ENCODE measurements at regions not wholly inside any gene's neighbourhood (a gene's known extent, or its start where the extent isn't known, plus 50 kb on each side); places are given as distances from the start of the nearest gene placed in this dataset.

DNA sequence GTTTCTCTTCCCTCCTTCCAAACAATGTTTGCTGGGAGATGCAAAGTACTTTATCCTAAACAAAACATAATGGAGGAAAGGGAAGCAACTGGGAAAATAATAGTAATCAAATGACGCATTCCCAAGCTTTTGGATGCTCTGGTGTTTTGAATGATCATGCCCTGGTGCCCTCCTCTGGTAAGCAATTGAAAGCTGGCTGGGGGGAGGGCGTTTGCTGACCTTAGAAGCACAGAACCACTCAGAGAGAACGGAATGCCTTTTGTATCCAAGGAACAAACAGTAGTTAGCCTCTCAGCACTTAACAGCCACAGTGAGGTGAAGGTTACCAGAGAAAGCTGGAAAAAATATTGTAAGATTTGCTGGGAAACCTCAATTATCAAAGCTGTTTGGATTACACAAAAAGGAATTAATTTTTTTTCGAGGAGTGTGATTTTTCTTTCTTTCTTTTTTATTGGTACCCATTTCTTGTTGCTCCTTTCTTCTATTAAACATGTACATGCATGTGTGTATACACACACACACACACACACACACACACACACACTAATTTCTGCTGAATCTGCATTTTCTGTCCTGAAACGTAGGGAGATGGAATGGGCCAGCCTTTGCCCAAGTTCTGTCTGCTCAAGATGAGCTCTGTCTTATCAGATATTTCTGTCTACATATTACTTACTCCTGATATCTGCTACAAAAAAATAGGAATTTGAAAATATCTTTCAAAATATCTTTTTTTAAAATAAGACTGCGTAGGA, 155.8 kb upstream of the IGFBP7 start:
- Histone ChIP-seq H3K36me3 (ENCODE audit: insufficient read depth, low read length) (no peaks in the 10 kb centered on the region), H3K4me1 (ENCODE audit: insufficient read depth, low read length) (peaks cover 9% of the 10 kb centered on the region), H3K9me3 (ENCODE audit: low read length) (no peaks in the 10 kb centered on the region), H3K27me3 (ENCODE audit: control insufficient read depth in 1 of 2, insufficient read depth in 2 of 2, low read length in 2 of 2) (no peaks in the 10 kb centered on the region), H3K4me3 (ENCODE audit: low read depth in 1 of 2, low read length in 2 of 2) (no peak overlapping the region), H3K27ac (ENCODE audit: low read depth, low read length) (no peak overlapping the region), H3K9ac (ENCODE audit: low read length) (no peak overlapping the region)

- Histone ChIP-seq H3K27ac (ENCODE audit: low read depth, low read length) (no peak overlapping the region), H3K9ac (ENCODE audit: low read length) (no peak overlapping the region), H3K4me3 (ENCODE audit: low read depth in 1 of 2, low read length in 2 of 2) (no peak overlapping the region), H3K4me1 (ENCODE audit: insufficient read depth, low read length) (peaks cover 5% of the 10 kb centered on the region), H3K27me3 (ENCODE audit: control insufficient read depth in 1 of 2, insufficient read depth in 2 of 2, low read length in 2 of 2) (no peaks in the 10 kb centered on the region), H3K36me3 (ENCODE audit: insufficient read depth, low read length) (no peaks in the 10 kb centered on the region), H3K9me3 (ENCODE audit: low read length) (no peaks in the 10 kb centered on the region)
Observed at GRCh38 chr4:57254754-57255153, 144.6 kb upstream of the IGFBP7 start.

DNA sequence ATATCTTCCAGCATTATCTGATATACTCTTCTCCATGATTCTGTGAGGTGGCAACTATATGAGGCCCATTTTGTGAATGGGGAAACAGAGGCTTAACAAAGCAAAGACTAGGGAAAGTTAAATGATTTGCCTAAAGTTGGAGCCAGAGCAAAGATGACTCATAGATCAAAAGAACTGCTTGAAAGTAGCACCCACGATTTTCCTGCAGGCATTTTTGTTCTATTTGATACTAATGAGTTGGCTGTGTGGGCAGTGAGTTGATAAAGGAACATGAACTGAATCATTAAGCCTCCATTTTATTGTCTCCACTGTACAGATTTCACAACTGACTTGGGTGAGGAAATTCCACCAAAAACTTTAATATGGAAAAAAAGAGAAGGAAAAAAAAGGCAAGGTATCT, 138.9 kb upstream of the IGFBP7 start:
- H3K4me1 ChIP-seq (ENCODE audit: insufficient read depth, low read length), result no peaks in the 10 kb centered on the region
- H3K36me3 ChIP-seq (ENCODE audit: insufficient read depth, low read length), result no peaks in the 10 kb centered on the region
- no peak overlapping the region for H3K4me3 ChIP-seq (ENCODE audit: low read depth in 1 of 2, low read length in 2 of 2)
- no peaks in the 10 kb centered on the region for H3K9me3 ChIP-seq (ENCODE audit: low read length)
- H3K27ac ChIP-seq (ENCODE audit: low read depth, low read length), result no peak overlapping the region
- H3K9ac ChIP-seq (ENCODE audit: low read length), result no peak overlapping the region
- no peaks in the 10 kb centered on the region for H3K27me3 ChIP-seq (ENCODE audit: control insufficient read depth in 1 of 2, insufficient read depth in 2 of 2, low read length in 2 of 2)

- Histone ChIP-seq H3K9me3 (ENCODE audit: low read length) (no peaks in the 10 kb centered on the region), H3K9ac (ENCODE audit: low read length) (no peak overlapping the region), H3K27ac (ENCODE audit: low read depth, low read length) (no peak overlapping the region), H3K4me3 (ENCODE audit: low read depth in 1 of 2, low read length in 2 of 2) (no peak overlapping the region), H3K36me3 (ENCODE audit: insufficient read depth, low read length) (no peaks in the 10 kb centered on the region), H3K4me1 (ENCODE audit: insufficient read depth, low read length) (no peaks in the 10 kb centered on the region), H3K27me3 (ENCODE audit: control insufficient read depth in 1 of 2, insufficient read depth in 2 of 2, low read length in 2 of 2) (no peaks in the 10 kb centered on the region)
Observed at GRCh38 chr4:57243076-57243475, 132.9 kb upstream of the IGFBP7 start.

DNA sequence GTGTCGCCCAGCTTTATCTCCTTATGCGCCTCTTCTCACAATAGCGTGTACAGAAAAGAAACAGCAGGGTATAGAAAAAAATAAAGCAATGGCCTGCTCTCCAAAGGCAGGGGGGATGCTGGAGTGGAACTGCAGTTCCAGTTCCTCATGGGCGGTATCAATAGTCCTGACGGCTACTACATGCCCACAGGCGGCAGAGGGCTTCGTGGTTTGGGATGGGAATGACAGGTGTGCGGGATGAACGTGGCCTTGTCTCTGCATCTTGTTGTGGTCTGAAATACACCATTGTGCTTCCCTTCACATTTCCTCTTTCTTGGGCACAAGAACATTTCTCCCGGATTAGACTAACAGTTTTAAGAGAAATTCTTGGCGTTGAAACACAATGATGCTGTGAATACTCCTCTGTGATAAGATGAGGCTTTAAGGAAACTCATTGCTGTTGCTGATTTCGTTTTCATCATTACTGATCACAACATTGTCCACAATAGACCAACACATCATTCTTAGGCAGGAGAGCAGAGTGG, 124.1 kb upstream of the IGFBP7 start:
- no peaks in the 10 kb centered on the region for H3K27me3 ChIP-seq (ENCODE audit: control insufficient read depth in 1 of 2, insufficient read depth in 2 of 2, low read length in 2 of 2)
- peaks cover 11% of the 10 kb centered on the region for H3K4me1 ChIP-seq (ENCODE audit: insufficient read depth, low read length)
- no peaks in the 10 kb centered on the region for H3K9me3 ChIP-seq (ENCODE audit: low read length)
- no peak overlapping the region for H3K4me3 ChIP-seq (ENCODE audit: low read depth in 1 of 2, low read length in 2 of 2)
- H3K9ac ChIP-seq (ENCODE audit: low read length), result no peak overlapping the region
- no peak overlapping the region for H3K27ac ChIP-seq (ENCODE audit: low read depth, low read length)
- no peaks in the 10 kb centered on the region for H3K36me3 ChIP-seq (ENCODE audit: insufficient read depth, low read length)

DNA sequence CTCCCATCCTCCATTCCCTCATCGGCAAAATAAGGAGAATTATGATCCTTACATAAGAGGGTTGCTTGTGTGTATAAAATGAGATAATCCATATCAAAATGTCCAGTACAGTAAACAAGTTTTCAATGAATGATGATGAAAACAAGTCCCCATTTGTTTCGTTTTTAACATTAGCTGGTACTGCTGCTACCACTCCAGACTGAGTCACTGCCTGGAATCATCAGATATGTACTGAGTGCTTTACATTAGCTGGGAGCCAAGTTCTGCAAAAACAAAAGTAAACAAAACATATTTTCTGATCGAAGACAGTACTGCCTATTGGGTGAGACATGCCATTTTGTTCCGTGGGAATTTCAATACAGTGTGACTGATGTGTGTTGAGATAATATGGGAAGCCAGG, 123.2 kb upstream of the IGFBP7 start:
- no peaks in the 10 kb centered on the region for H3K27me3 ChIP-seq (ENCODE audit: control insufficient read depth in 1 of 2, insufficient read depth in 2 of 2, low read length in 2 of 2)
- no peak overlapping the region for H3K27ac ChIP-seq (ENCODE audit: low read depth, low read length)

GRCh38 chr4:57231781-57232180, 121.6 kb upstream of the IGFBP7 start:
- H3K9ac ChIP-seq (ENCODE audit: low read length), result no peak overlapping the region
- H3K27me3 ChIP-seq (ENCODE audit: control insufficient read depth in 1 of 2, insufficient read depth in 2 of 2, low read length in 2 of 2), result no peaks in the 10 kb centered on the region
- peaks cover 11% of the 10 kb centered on the region for H3K4me1 ChIP-seq (ENCODE audit: insufficient read depth, low read length)
- no peak overlapping the region for H3K4me3 ChIP-seq (ENCODE audit: low read depth in 1 of 2, low read length in 2 of 2)
- H3K27ac ChIP-seq (ENCODE audit: low read depth, low read length), result no peak overlapping the region
- H3K36me3 ChIP-seq (ENCODE audit: insufficient read depth, low read length), result no peaks in the 10 kb centered on the region
- H3K9me3 ChIP-seq (ENCODE audit: low read length), result no peaks in the 10 kb centered on the region

More for the DNA sequence above, 123.2 kb upstream of the IGFBP7 start:
- Histone ChIP-seq H3K9me3 (ENCODE audit: low read length) (no peaks in the 10 kb centered on the region), H3K4me1 (ENCODE audit: insufficient read depth, low read length) (peaks cover 11% of the 10 kb centered on the region), H3K4me3 (ENCODE audit: low read depth in 1 of 2, low read length in 2 of 2) (no peak overlapping the region), H3K9ac (ENCODE audit: low read length) (no peak overlapping the region), H3K36me3 (ENCODE audit: insufficient read depth, low read length) (no peaks in the 10 kb centered on the region)

DNA sequence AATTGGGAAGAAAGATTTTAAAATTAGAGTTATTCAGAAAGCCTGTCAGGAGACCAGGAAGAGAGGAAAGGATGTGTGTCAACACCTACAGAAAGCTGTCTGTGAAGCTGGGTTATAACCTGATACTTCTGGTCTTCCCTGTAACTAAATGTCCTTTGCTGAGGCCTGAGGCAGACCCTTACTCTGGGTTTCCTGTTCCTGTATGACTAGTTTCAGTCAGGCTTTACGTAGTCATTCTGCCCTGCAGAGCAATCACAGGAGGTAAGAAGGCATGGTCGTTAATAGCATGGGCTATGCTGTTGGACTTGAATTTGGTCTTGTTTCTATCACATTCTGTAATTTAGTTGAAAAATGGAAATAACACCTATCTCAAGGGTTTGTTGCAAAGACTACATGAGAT, 110.5 kb upstream of the IGFBP7 start:
- no peak overlapping the region for H3K9ac ChIP-seq (ENCODE audit: low read length)

GRCh38 chr4:57220172-57220571, 110.0 kb upstream of the IGFBP7 start:
- no peak overlapping the region for H3K27ac ChIP-seq (ENCODE audit: low read depth, low read length)
- no peaks in the 10 kb centered on the region for H3K9me3 ChIP-seq (ENCODE audit: low read length)
- no peaks in the 10 kb centered on the region for H3K36me3 ChIP-seq (ENCODE audit: insufficient read depth, low read length)
- H3K4me1 ChIP-seq (ENCODE audit: insufficient read depth, low read length), result no peaks in the 10 kb centered on the region
- no peak overlapping the region for H3K9ac ChIP-seq (ENCODE audit: low read length)
- no peaks in the 10 kb centered on the region for H3K27me3 ChIP-seq (ENCODE audit: control insufficient read depth in 1 of 2, insufficient read depth in 2 of 2, low read length in 2 of 2)
- H3K4me3 ChIP-seq (ENCODE audit: low read depth in 1 of 2, low read length in 2 of 2), result no peak overlapping the region

More for the DNA sequence above, 110.5 kb upstream of the IGFBP7 start:
- Histone ChIP-seq H3K27ac (ENCODE audit: low read depth, low read length) (no peak overlapping the region), H3K4me3 (ENCODE audit: low read depth in 1 of 2, low read length in 2 of 2) (no peak overlapping the region), H3K9me3 (ENCODE audit: low read length) (no peaks in the 10 kb centered on the region), H3K27me3 (ENCODE audit: control insufficient read depth in 1 of 2, insufficient read depth in 2 of 2, low read length in 2 of 2) (no peaks in the 10 kb centered on the region), H3K4me1 (ENCODE audit: insufficient read depth, low read length) (no peaks in the 10 kb centered on the region), H3K36me3 (ENCODE audit: insufficient read depth, low read length) (no peaks in the 10 kb centered on the region)

GRCh38 chr4:57219431-57219830, 109.2 kb upstream of the IGFBP7 start:
- Histone ChIP-seq H3K36me3 (ENCODE audit: insufficient read depth, low read length) (no peaks in the 10 kb centered on the region), H3K4me1 (ENCODE audit: insufficient read depth, low read length) (no peaks in the 10 kb centered on the region), H3K27me3 (ENCODE audit: control insufficient read depth in 1 of 2, insufficient read depth in 2 of 2, low read length in 2 of 2) (no peaks in the 10 kb centered on the region), H3K9ac (ENCODE audit: low read length) (no peak overlapping the region), H3K9me3 (ENCODE audit: low read length) (no peaks in the 10 kb centered on the region), H3K27ac (ENCODE audit: low read depth, low read length) (no peak overlapping the region), H3K4me3 (ENCODE audit: low read depth in 1 of 2, low read length in 2 of 2) (no peak overlapping the region)

DNA sequence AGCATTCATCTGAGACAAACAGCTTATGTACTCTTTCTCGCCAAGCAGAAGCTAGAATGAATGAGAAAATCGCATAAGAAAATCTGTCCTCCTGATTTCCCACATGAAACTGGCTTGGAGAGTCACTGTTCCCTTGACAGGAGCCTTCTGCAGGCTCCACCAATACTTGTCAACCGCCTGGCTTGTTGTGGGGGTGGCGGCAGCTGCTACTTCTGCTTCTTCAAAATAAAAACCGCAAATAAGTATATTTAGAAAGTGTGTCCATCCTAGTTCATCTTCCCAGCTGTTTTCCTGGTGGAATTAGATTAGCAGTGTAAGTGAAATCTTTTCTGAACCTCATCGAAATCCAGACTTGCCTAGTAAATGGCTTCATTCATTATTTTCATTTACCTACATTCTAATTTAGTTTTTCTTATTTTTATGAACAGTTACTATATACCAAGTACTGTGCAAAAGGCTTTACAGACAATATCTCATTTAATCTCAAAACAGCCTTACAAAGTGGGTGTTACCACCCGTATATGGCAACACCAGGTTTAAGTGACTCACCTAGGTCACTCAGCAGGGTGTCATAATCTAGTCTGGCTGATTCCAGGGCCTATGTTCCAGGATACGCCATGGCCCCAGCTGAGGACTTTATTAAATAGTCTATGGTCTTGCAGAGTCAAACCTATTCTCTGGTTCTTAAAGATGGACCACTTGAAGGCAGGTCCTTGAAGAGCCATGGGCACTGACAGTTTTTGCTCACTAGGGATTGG, 104.6 kb upstream of the IGFBP7 start:
- Histone ChIP-seq H3K9ac (ENCODE audit: low read length) (no peak overlapping the region), H3K4me3 (ENCODE audit: low read depth in 1 of 2, low read length in 2 of 2) (no peak overlapping the region), H3K27ac (ENCODE audit: low read depth, low read length) (no peak overlapping the region), H3K27me3 (ENCODE audit: control insufficient read depth in 1 of 2, insufficient read depth in 2 of 2, low read length in 2 of 2) (no peaks in the 10 kb centered on the region), H3K4me1 (ENCODE audit: insufficient read depth, low read length) (no peaks in the 10 kb centered on the region), H3K9me3 (ENCODE audit: low read length) (no peaks in the 10 kb centered on the region), H3K36me3 (ENCODE audit: insufficient read depth, low read length) (no peaks in the 10 kb centered on the region)

All from muscle layer of colon (tissue), 2 donors.